Tibial artery (tissue), 4 donors: ENCODE measurements at regions not wholly inside any gene's neighbourhood (a gene's known extent, or its start where the extent isn't known, plus 50 kb on each side); places are given as distances from the start of the nearest gene placed in this dataset.

Source experiments
- DNase-seq, 2 donors: peaks; one replicate each; pipeline ENCODE4 v3.0.0-alpha.2; 2019
- H3K27ac ChIP-seq, 2 donors: fragments of 200-600 bp; sonication (generic) in 1 of 2; 1 replicate in 1 of 2; 2 replicates in 1 of 2; pipeline ENCODE4 v1.5.1; 2018 to 2019; ENCODE audit warnings: mild to moderate bottlenecking in 1 of 2
- H3K27me3 ChIP-seq, 2 donors: fragments of 200-600 bp; sonication (generic) in 1 of 2; one replicate each; pipeline versions ENCODE4 v1.5.1 to v1.6.0; 2016 to 2019
- H3K36me3 ChIP-seq, 3 donors: fragments of 200-600 bp; sonication (generic) in 2 of 3; one replicate each; pipeline ENCODE4 v1.5.1; 2016 to 2019; ENCODE audit warnings: mild to moderate bottlenecking in 2 of 3
- H3K4me1 ChIP-seq, 4 donors: fragments of 200-600 bp; sonication (generic) in 2 of 4; 1 replicate in 3 of 4; 2 replicates in 1 of 4; pipeline ENCODE4 v1.5.1; 2016 to 2019
- H3K4me3 ChIP-seq, 2 donors: fragments of 200-600 bp; sonication (generic) in 1 of 2; 1 replicate in 1 of 2; 2 replicates in 1 of 2; pipeline ENCODE4 v1.5.1; 2018 to 2019; ENCODE audit warnings: mild to moderate bottlenecking in 2 of 2
- H3K9me3 ChIP-seq, 3 donors: fragments of 200-600 bp; sonication (generic) in 1 of 3; one replicate each; pipeline ENCODE4 v1.5.1; 2016 to 2019
- intact Hi-C: fragments of 100-400 bp; cut with DNase I; formaldehyde crosslinking; loops from one replicate; pipeline ENCODE4 v1.15.0; 2023; ENCODE audit warnings: low total_unique reads
- TF ChIP-seq, protein P1 (sequence below), 2 experiments: fragments of 200-600 bp in 1 of 2; fragments of 450-650 bp in 1 of 2; IDR thresholded peaks; one replicate each; pipeline ENCODE4 v1.5.1; 2017 to 2019; ENCODE audit warnings: antibody characterized with exemption in 2 of 2, mild to moderate bottlenecking in 1 of 2, moderate library complexity in 1 of 2

- intact Hi-C loops: no loop called here
- TF ChIP-seq, protein P1, sequence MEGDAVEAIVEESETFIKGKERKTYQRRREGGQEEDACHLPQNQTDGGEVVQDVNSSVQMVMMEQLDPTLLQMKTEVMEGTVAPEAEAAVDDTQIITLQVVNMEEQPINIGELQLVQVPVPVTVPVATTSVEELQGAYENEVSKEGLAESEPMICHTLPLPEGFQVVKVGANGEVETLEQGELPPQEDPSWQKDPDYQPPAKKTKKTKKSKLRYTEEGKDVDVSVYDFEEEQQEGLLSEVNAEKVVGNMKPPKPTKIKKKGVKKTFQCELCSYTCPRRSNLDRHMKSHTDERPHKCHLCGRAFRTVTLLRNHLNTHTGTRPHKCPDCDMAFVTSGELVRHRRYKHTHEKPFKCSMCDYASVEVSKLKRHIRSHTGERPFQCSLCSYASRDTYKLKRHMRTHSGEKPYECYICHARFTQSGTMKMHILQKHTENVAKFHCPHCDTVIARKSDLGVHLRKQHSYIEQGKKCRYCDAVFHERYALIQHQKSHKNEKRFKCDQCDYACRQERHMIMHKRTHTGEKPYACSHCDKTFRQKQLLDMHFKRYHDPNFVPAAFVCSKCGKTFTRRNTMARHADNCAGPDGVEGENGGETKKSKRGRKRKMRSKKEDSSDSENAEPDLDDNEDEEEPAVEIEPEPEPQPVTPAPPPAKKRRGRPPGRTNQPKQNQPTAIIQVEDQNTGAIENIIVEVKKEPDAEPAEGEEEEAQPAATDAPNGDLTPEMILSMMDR (IDR thresholded peaks at IDR 0.05): no peak
- Histone ChIP-seq H3K27ac (no peak overlapping the region), H3K36me3 (no peaks in the 10 kb centered on the region), H3K27me3 (no peaks in the 10 kb centered on the region), H3K9me3 (no peaks in the 10 kb centered on the region), H3K4me1 (no peaks in the 10 kb centered on the region), H3K4me3 (no peak overlapping the region)
- DNase-seq: no peak
These were observed 60.5 kb upstream of the HS3ST2 start for GRCh38 chr16:22753451-22753850.

DNA sequence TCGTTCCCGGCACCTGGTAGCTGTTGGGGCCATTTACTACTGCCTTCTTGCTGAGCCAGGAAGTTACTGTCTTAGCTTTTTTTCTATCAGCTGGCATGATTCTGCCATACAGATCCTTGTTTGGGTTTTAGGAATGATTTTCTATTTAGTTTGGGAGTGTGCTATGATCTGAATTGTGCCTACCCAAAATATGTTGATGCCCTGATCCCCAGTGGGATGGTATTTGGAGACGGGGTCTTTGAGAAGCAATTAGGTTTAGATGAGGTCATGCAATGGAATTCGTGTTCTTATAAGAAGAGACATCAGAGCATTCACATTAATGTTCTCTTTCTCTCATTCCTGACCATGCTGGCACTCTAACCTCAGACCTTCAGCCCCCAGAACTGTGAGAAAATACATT is 59.4 kb upstream of the HS3ST2 start:
- Histone ChIP-seq H3K27me3 (no peaks in the 10 kb centered on the region), H3K9me3 (no peaks in the 10 kb centered on the region), H3K4me1 (no peaks in the 10 kb centered on the region), H3K36me3 (no peaks in the 10 kb centered on the region), H3K4me3 (no peak overlapping the region), H3K27ac (no peak overlapping the region)
- TF ChIP-seq, protein P1 (IDR thresholded peaks at IDR 0.05): no peak
- intact Hi-C loops: no loop called here
- no peak for DNase-seq

GRCh38 chr16:22757202-22757601 is 56.8 kb upstream of the HS3ST2 start:
- Histone ChIP-seq H3K27ac (no peak overlapping the region), H3K36me3 (no peaks in the 10 kb centered on the region)

GRCh38 chr16:22762486-22762885 is 51.5 kb upstream of the HS3ST2 start:
- H3K27ac ChIP-seq: no peak overlapping the region
- H3K27me3 ChIP-seq: no peaks in the 10 kb centered on the region
- H3K36me3 ChIP-seq: no peaks in the 10 kb centered on the region
- no peak for DNase-seq
- peaks cover 0 to 27% (median 11%) of the 10 kb centered on the region in 4 donors for H3K4me1 ChIP-seq
- no peak overlapping the region for H3K4me3 ChIP-seq
- TF ChIP-seq, protein P1 (IDR thresholded peaks at IDR 0.05): no peak
- H3K9me3 ChIP-seq: no peaks in the 10 kb centered on the region
- intact Hi-C loops: no loop called here

More at GRCh38 chr16:22757202-22757601, 56.8 kb upstream of the HS3ST2 start:
- TF ChIP-seq, protein P1 (IDR thresholded peaks at IDR 0.05): no peak
- no peaks in the 10 kb centered on the region for H3K9me3 ChIP-seq
- no peaks in the 10 kb centered on the region for H3K4me1 ChIP-seq
- intact Hi-C loops: no loop called here
- DNase-seq: no peak
- no peaks in the 10 kb centered on the region for H3K27me3 ChIP-seq
- H3K4me3 ChIP-seq: no peak overlapping the region

- H3K4me1 ChIP-seq: peaks cover 0 to 27% (median 11%) of the 10 kb centered on the region in 4 donors
- no peaks in the 10 kb centered on the region for H3K9me3 ChIP-seq
- peak overlapping the region in 1 of 2 donors; percentile 67 for H3K27ac ChIP-seq
- no peak for DNase-seq
- H3K36me3 ChIP-seq: no peaks in the 10 kb centered on the region
- H3K27me3 ChIP-seq: no peaks in the 10 kb centered on the region
- no peak overlapping the region for H3K4me3 ChIP-seq
- intact Hi-C loops: no loop called here
- TF ChIP-seq, protein P1 (IDR thresholded peaks at IDR 0.05): no peak
These were observed 50.4 kb upstream of the HS3ST2 start for GRCh38 chr16:22763437-22764080.
